GM12874 (cell line): ENCODE measurements at regions not wholly inside any gene's neighbourhood (a gene's known extent, or its start where the extent isn't known, plus 50 kb on each side); places are given as distances from the start of the nearest gene placed in this dataset.

Experiments used
- CTCF ChIP-seq: IDR thresholded peaks from 2 replicates; pipeline ENCODE4 v1.5.1; 2011; ENCODE audit warnings: low read depth, mild to moderate bottlenecking, control low read depth, low read length, moderate library complexity; ENCODE audit not compliant: insufficient read depth

GRCh38 chr12:73833746-73834145 lies 703.9 kb upstream of the ATXN7L3B start:
- TF ChIP-seq CTCF = no peak

GRCh38 chr12:73841963-73842362 lies 695.7 kb upstream of the ATXN7L3B start:
- no peak for TF ChIP-seq CTCF

GRCh38 chr12:73863546-73863945 lies 674.1 kb upstream of the ATXN7L3B start:
- no peak for TF ChIP-seq CTCF

GRCh38 chr12:73867147-73867546 lies 670.5 kb upstream of the ATXN7L3B start:
- no peak for TF ChIP-seq CTCF

- TF ChIP-seq CTCF = no peak
These were observed 645.4 kb upstream of the ATXN7L3B start for GRCh38 chr12:73892201-73892600.

- TF ChIP-seq CTCF = no peak
These were observed 639.0 kb upstream of the ATXN7L3B start for GRCh38 chr12:73898645-73899044.

- TF ChIP-seq CTCF = no peak
These were observed 635.4 kb upstream of the ATXN7L3B start for GRCh38 chr12:73902260-73902659.

- no peak for TF ChIP-seq CTCF
These were observed 630.9 kb upstream of the ATXN7L3B start for GRCh38 chr12:73906757-73907156.
